ENCODE measurements at regions not wholly inside any gene's neighbourhood (a gene's known extent, or its start where the extent isn't known, plus 50 kb on each side); places are given as distances from the start of the nearest gene placed in this dataset.

DNA sequence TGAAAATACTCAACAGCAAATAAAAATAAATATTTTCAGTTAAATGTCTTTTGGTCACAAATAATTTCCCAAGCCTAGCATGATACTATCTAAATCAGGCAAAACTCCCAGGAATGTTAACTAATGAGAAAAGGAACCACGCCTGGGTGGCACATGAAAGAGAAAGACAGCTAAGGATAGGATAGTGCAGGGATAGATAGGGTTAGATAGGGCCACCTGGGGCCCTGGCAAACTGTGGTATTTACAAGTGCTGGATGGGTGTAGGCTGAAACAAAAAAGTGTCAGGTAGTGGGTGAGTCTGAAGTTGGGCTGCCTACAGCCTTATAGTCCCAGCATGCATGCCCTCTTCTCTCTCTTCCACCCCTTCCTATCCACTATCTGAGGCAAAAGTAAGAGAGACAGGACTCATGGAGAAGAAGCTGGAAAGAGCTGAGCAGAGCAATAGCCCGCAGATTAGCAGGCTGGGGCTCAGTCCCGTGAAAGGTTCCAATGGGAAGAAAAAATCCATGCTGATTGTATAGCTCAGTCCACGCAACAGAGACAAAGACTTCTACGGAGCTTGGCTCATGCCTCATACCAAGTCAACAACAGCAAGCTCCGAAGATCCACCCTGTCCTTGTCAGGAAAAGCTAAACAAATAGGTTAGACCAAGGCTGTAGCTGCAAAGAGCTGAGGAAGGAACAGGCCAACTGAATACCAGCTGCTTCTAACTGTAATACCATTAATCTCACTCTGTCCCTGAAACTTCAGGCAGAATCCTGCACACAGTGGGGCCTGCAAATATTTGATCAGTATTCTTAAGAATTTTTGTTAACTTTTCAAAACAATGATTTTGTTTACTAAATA lies 342.1 kb upstream of the ATP11B start:
- TF ChIP-seq, protein P1, sequence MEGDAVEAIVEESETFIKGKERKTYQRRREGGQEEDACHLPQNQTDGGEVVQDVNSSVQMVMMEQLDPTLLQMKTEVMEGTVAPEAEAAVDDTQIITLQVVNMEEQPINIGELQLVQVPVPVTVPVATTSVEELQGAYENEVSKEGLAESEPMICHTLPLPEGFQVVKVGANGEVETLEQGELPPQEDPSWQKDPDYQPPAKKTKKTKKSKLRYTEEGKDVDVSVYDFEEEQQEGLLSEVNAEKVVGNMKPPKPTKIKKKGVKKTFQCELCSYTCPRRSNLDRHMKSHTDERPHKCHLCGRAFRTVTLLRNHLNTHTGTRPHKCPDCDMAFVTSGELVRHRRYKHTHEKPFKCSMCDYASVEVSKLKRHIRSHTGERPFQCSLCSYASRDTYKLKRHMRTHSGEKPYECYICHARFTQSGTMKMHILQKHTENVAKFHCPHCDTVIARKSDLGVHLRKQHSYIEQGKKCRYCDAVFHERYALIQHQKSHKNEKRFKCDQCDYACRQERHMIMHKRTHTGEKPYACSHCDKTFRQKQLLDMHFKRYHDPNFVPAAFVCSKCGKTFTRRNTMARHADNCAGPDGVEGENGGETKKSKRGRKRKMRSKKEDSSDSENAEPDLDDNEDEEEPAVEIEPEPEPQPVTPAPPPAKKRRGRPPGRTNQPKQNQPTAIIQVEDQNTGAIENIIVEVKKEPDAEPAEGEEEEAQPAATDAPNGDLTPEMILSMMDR (IDR thresholded peaks at IDR 0.05) = no peak
- no peak for TF ChIP-seq POLR2A (IDR thresholded peaks at IDR 0.05)
- 82 to 87% methylated on average over 6 of the region's 6 CpGs for WGBS, 2 donors
- intact Hi-C loops (cut with DNase I; ENCODE audit: low total_unique reads) = no loop called here

DNA sequence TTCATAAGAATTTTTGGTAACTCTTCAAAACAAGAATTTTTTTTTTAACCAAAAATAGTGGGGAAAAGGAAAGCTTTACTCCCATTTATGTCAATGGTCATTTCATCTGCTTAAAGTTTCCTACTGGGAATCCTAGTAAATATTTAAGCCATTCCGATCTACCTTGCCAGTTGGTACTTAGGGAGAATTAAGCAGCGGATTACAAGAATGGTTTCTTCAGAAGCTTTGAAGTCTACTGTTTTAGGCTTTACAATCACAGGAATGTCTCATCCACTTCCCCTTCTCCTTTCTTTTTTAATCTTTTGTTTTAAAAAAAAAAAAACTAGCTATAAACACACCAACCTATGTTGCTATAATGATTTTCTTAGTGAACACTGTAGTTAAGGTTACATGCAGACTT lies 341.4 kb upstream of the ATP11B start:
- H3K9me3 ChIP-seq = no peaks in the 10 kb centered on the region
- H3K27ac ChIP-seq = no peak overlapping the region
- no peak overlapping the region for H3K4me3 ChIP-seq
- DNase-seq = no peak
- no peaks in the 10 kb centered on the region for H3K27me3 ChIP-seq
- no peak for TF ChIP-seq POLR2A (IDR thresholded peaks at IDR 0.05)
- TF ChIP-seq, protein P1 (IDR thresholded peaks at IDR 0.05) = no peak
- intact Hi-C loops (cut with DNase I; ENCODE audit: low total_unique reads) = no loop called here
- H3K36me3 ChIP-seq (ENCODE audit: low read depth, missing control alignments) = no peaks in the 10 kb centered on the region
- no peaks in the 10 kb centered on the region for H3K4me1 ChIP-seq
- 89 to 90% methylated on average over 2 of the region's 2 CpGs for WGBS, 2 donors

More for the DNA sequence above, 342.1 kb upstream of the ATP11B start:
- Histone ChIP-seq H3K27ac (no peak overlapping the region), H3K4me1 (no peaks in the 10 kb centered on the region), H3K36me3 (ENCODE audit: low read depth, missing control alignments) (no peaks in the 10 kb centered on the region), H3K27me3 (no peaks in the 10 kb centered on the region), H3K4me3 (no peak overlapping the region), H3K9me3 (no peaks in the 10 kb centered on the region)
- no peak for DNase-seq

DNA sequence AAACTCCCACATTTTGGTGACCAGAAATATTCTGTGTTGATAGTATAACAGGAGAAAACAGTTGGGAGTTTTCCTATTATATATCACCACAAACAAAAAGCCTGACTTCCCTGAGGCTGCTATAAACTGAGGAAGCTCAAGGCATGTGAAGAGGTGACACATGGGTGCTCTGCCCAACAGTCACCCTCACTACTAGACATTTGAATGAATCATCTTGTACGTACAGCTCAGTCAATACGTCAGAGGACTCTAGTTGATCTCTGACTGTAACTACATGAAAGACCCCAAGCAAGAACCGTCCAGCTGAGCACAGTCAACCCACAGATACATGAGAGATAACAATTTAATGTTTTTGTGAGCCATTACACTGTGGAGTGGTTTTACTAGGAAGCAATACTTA lies 338.3 kb upstream of the ATP11B start:
- no peak overlapping the region for H3K27ac ChIP-seq
- H3K36me3 ChIP-seq (ENCODE audit: low read depth, missing control alignments) = no peaks in the 10 kb centered on the region
- WGBS, 2 donors = 78 to 87% methylated on average over 3 of the region's 3 CpGs
- no peak overlapping the region for H3K4me3 ChIP-seq
- DNase-seq = no peak
- H3K27me3 ChIP-seq = no peaks in the 10 kb centered on the region
- intact Hi-C loops (cut with DNase I; ENCODE audit: low total_unique reads) = no loop called here
- H3K9me3 ChIP-seq = no peaks in the 10 kb centered on the region
- TF ChIP-seq, protein P1 (IDR thresholded peaks at IDR 0.05) = no peak
- TF ChIP-seq POLR2A (IDR thresholded peaks at IDR 0.05) = no peak
- no peaks in the 10 kb centered on the region for H3K4me1 ChIP-seq

DNA sequence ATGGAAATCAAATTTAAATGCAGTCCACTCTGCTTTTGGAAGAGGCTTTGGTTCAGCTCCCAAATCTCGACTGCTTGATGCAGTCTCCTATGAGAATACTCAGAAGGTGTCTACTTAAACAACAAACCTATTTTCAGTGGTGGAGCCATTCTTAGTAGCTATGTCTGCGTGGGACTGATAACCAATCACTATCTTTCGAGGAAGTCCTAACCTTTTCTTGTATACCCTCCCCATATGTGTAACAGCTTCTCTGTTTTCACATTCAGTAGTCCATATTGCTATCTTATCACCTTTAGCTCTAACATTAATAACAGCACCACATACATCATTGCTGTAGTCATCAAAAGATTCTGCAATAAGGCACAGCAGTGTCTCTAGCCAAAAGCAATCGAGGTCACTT lies 333.0 kb upstream of the ATP11B start:
- no peaks in the 10 kb centered on the region for H3K4me1 ChIP-seq
- WGBS, 2 donors = 68 to 75% methylated on average over 4 of the region's 4 CpGs
- intact Hi-C loops (cut with DNase I; ENCODE audit: low total_unique reads) = no loop called here

More for the DNA sequence above, 333.0 kb upstream of the ATP11B start:
- Histone ChIP-seq H3K9me3 (no peaks in the 10 kb centered on the region), H3K27ac (no peak overlapping the region), H3K36me3 (ENCODE audit: low read depth, missing control alignments) (no peaks in the 10 kb centered on the region), H3K4me3 (no peak overlapping the region), H3K27me3 (no peaks in the 10 kb centered on the region)
- TF ChIP-seq, protein P1 (IDR thresholded peaks at IDR 0.05) = no peak
- no peak for TF ChIP-seq POLR2A (IDR thresholded peaks at IDR 0.05)
- no peak for DNase-seq

Data from testis (tissue), 2 donors.